ENCODE measurements at regions not wholly inside any gene's neighbourhood (a gene's known extent, or its start where the extent isn't known, plus 50 kb on each side); places are given as distances from the start of the nearest gene placed in this dataset.

DNA sequence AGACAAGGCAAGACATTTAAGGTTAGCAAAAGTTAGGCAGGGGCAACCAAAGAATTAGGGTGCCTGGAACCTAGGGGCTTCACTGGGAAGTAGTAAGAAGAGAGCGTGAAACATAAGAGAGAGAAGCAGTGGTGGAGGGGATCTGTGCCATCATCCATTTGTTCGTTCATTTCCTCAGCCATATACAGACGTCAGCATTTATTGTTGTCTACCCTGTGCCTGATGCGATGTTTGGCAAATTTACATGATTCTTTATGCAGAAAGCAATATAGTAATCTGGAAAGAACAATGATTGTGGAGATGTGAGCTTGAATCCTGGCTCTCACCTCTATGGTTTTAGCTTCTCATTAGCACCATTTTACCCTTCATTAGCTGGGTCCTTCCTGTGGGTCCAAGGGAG, 477.5 kb upstream of the MPDZ start:
- TF ChIP-seq CTCF (IDR thresholded peaks at IDR 0.05) (no peak), POLR2A (IDR thresholded peaks at IDR 0.05) (no peak)

All from sigmoid colon (tissue), 3 donors.